ENCODE measurements at regions not wholly inside any gene's neighbourhood (a gene's known extent, or its start where the extent isn't known, plus 50 kb on each side); places are given as distances from the start of the nearest gene placed in this dataset.

GRCh38 chr1:222126052-222126451 lies 384.2 kb upstream of the DUSP10 start:
- TF ChIP-seq POLR2A (IDR thresholded peaks at IDR 0.05) (no peak), CTCF (IDR thresholded peaks at IDR 0.05) (no peak)

All from uterus (tissue), 2 donors.